SK-N-SH treated with all-trans-retinoic acid at 6 μM for 48 hours (cell line): ENCODE measurements at regions not wholly inside any gene's neighbourhood (a gene's known extent, or its start where the extent isn't known, plus 50 kb on each side); places are given as distances from the start of the nearest gene placed in this dataset.

ENCODE experiments used
- ARNTL ChIP-seq: fragments of 450-650 bp; formaldehyde crosslinking; IDR thresholded peaks from 2 replicates; pipeline ENCODE4 v1.5.0; 2020; ENCODE audit warnings: low read depth, mild to moderate bottlenecking, moderate library complexity, borderline replicate concordance
- BACH2 ChIP-seq: fragments of 250-450 bp; sonication (Bioruptor Pico); IDR thresholded peaks from 2 replicates; pipeline ENCODE4 v1.9.0; 2021; ENCODE audit warnings: mild to moderate bottlenecking, borderline replicate concordance
- ESRRG ChIP-seq: fragments of 250-450 bp; sonication (Bioruptor Pico); IDR thresholded peaks from 2 replicates; pipeline ENCODE4 v1.6.1; 2021; ENCODE audit warnings: mild to moderate bottlenecking
- GLIS3 ChIP-seq: fragments of 250-450 bp; sonication (Bioruptor Pico); IDR thresholded peaks from 2 replicates; pipeline ENCODE4 v1.5.0; 2020; ENCODE audit warnings: mild to moderate bottlenecking, moderate library complexity
- OSR1 ChIP-seq: fragments of 250-450 bp; sonication (Bioruptor Pico); IDR thresholded peaks from 2 replicates; pipeline ENCODE4 v1.8.0; 2022; ENCODE audit warnings: moderate library complexity, mild to moderate bottlenecking, inconsistent platforms
- POU6F1 ChIP-seq: fragments of 250-450 bp; sonication (Bioruptor Pico); IDR thresholded peaks from 2 replicates; pipeline ENCODE4 v1.8.0; 2021; ENCODE audit warnings: low read depth, mild to moderate bottlenecking, moderate library complexity, borderline replicate concordance
- RARB ChIP-seq: fragments of 250-450 bp; sonication (Bioruptor Pico); IDR thresholded peaks from 2 replicates; pipeline ENCODE4 v1.8.0; 2021; ENCODE audit warnings: mild to moderate bottlenecking, moderate library complexity
- ZFP3 ChIP-seq: fragments of 250-450 bp; sonication (Bioruptor Pico); IDR thresholded peaks from 2 replicates; pipeline ENCODE4 v1.5.0; 2020; ENCODE audit warnings: mild to moderate bottlenecking, moderate library complexity
- ZFP30 ChIP-seq: fragments of 450-650 bp; formaldehyde crosslinking; IDR thresholded peaks from 2 replicates; pipeline ENCODE4 v1.5.0; 2022; ENCODE audit warnings: mild to moderate bottlenecking, moderate library complexity
- TF ChIP-seq, protein P1 (sequence below): fragments of 250-450 bp; sonication (Bioruptor Pico); IDR thresholded peaks from 2 replicates; pipeline ENCODE4 v1.5.1; 2020; ENCODE audit warnings: low read depth, mild to moderate bottlenecking, moderate library complexity

- TF ChIP-seq, protein P1, sequence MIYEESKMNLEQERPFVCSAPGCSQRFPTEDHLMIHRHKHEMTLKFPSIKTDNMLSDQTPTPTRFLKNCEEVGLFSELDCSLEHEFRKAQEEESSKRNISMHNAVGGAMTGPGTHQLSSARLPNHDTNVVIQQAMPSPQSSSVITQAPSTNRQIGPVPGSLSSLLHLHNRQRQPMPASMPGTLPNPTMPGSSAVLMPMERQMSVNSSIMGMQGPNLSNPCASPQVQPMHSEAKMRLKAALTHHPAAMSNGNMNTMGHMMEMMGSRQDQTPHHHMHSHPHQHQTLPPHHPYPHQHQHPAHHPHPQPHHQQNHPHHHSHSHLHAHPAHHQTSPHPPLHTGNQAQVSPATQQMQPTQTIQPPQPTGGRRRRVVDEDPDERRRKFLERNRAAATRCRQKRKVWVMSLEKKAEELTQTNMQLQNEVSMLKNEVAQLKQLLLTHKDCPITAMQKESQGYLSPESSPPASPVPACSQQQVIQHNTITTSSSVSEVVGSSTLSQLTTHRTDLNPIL (CRISPR knock-in tag) = no peak
- TF ChIP-seq ARNTL (CRISPR knock-in tag) (no peak), ZFP30 (CRISPR knock-in tag) (no peak), GLIS3 (CRISPR knock-in tag) (no peak), ESRRG (no peak), POU6F1 (CRISPR knock-in tag) (no peak), BACH2 (CRISPR knock-in tag) (no peak), ZFP3 (no peak), OSR1 (CRISPR knock-in tag) (no peak), RARB (no peak)
Measured at GRCh38 chr5:23411200-23411599, 96.2 kb upstream of the PRDM9 start.
